OCI-LY7 (cell line): ENCODE measurements at regions not wholly inside any gene's neighbourhood (a gene's known extent, or its start where the extent isn't known, plus 50 kb on each side); places are given as distances from the start of the nearest gene placed in this dataset.

Experiments
- CTCF ChIP-seq: fragments of 200-600 bp; sonication (generic); conservative IDR thresholded peaks from 2 replicates; pipeline ENCODE4 v1.5.1; 2014; ENCODE audit warnings: mild to moderate bottlenecking, antibody characterized with exemption, low read length, moderate library complexity, mixed read lengths
- EZH2phosphoT487 ChIP-seq: fragments of 200-600 bp; sonication (generic); IDR thresholded peaks from 2 replicates; pipeline ENCODE4 v1.6.1; 2018; ENCODE audit warnings: low read depth, borderline replicate concordance, mild to moderate bottlenecking, mixed run types, antibody characterized with exemption, low read length, moderate library complexity, mixed read lengths

GRCh38 chr7:120097774-120098173, 175.2 kb upstream of the KCND2 start:
- no peak for TF ChIP-seq CTCF
- no peak for TF ChIP-seq EZH2phosphoT487
